Hippocampal formation (tissue), 2 donors: ENCODE measurements at regions not wholly inside any gene's neighbourhood (a gene's known extent, or its start where the extent isn't known, plus 50 kb on each side); places are given as distances from the start of the nearest gene placed in this dataset.
"Not testable (repeated sequence)": the region's sequence is repeated elsewhere in the genome, so short reads cannot be mapped to it uniquely, and the experiment has no call there.

Experiments
- DNase-seq, 2 donors: peaks; one replicate each; lab custom pipeline; 2025; lab: John Stamatoyannopoulos, UW

- no peak for DNase-seq
Observed at GRCh38 chr12:91672130-91672529, 473.5 kb downstream of the BTG1 start.

- no peak for DNase-seq
Observed at GRCh38 chr12:91667694-91668093, 478.0 kb downstream of the BTG1 start.

- DNase-seq: no peak
Observed at GRCh38 chr12:91663744-91664143, 481.1 kb upstream of the DCN start.

GRCh38 chr12:91663310-91663709 lies 480.7 kb upstream of the DCN start:
- no peak for DNase-seq

GRCh38 chr12:91662021-91662420 lies 479.4 kb upstream of the DCN start:
- no peak for DNase-seq

- DNase-seq: no peak
Observed at GRCh38 chr12:91657032-91657431, 474.4 kb upstream of the DCN start.

- DNase-seq: no peak
Observed at GRCh38 chr12:91655966-91656365, 473.3 kb upstream of the DCN start.

GRCh38 chr12:91654087-91654486 lies 471.5 kb upstream of the DCN start:
- DNase-seq: no peak

- no peak for DNase-seq
Observed at GRCh38 chr12:91651728-91652127, 469.1 kb upstream of the DCN start.

- no peak for DNase-seq
Observed at GRCh38 chr12:91643763-91644162, 461.1 kb upstream of the DCN start.

GRCh38 chr12:91640021-91640420 lies 457.4 kb upstream of the DCN start:
- DNase-seq: no peak

GRCh38 chr12:91639327-91639726 lies 456.7 kb upstream of the DCN start:
- DNase-seq: no peak

GRCh38 chr12:91637789-91638624 lies 455.4 kb upstream of the DCN start:
- no peak for DNase-seq

- no peak for DNase-seq
Observed at GRCh38 chr12:91636721-91637120, 454.1 kb upstream of the DCN start.

- not testable (repeated sequence) for DNase-seq
Observed at GRCh38 chr12:91634386-91634713, 451.7 kb upstream of the DCN start.

- DNase-seq: no peak
Observed at GRCh38 chr12:91633734-91634357, 451.2 kb upstream of the DCN start.

- no peak for DNase-seq
Observed at GRCh38 chr12:91633206-91633605, 450.6 kb upstream of the DCN start.

GRCh38 chr12:91632042-91632786 lies 449.6 kb upstream of the DCN start:
- DNase-seq: no peak

- no peak for DNase-seq
Observed at GRCh38 chr12:91630596-91631293, 448.1 kb upstream of the DCN start.

GRCh38 chr12:91630083-91630482 lies 447.5 kb upstream of the DCN start:
- no peak for DNase-seq

- DNase-seq: no peak
Observed at GRCh38 chr12:91629440-91629839, 446.8 kb upstream of the DCN start.

- DNase-seq: no peak
Observed at GRCh38 chr12:91628656-91629055, 446.0 kb upstream of the DCN start.
